NCI-H2196 (cell line): ENCODE measurements at regions not wholly inside any gene's neighbourhood (a gene's known extent, or its start where the extent isn't known, plus 50 kb on each side); places are given as distances from the start of the nearest gene placed in this dataset.

Source experiments
- DNase-seq: peaks from one replicate; lab custom pipeline; 2025; ENCODE audit not compliant: unreplicated experiment; lab: John Stamatoyannopoulos, UW

DNA sequence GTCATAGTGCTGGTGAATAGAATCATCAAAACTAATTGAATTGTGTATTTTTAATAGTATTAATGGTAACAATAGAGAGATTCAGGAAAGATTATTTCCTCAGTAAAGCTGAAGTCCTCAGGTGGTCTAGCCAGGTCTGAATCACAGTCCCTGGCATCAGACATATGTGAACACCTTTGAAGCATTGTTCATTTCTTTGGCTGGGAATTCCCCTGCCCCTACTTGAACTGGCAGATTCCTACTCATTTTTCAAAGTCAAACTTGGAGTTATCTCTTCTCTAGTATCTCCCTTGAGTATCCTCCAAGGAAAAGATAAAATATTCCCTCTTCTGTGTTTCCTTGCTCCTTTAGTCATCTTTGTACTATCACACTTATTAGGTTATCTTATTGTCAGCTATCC lies 759.8 kb downstream of the ADGRL2 start:
- DNase-seq, result no peak

DNA sequence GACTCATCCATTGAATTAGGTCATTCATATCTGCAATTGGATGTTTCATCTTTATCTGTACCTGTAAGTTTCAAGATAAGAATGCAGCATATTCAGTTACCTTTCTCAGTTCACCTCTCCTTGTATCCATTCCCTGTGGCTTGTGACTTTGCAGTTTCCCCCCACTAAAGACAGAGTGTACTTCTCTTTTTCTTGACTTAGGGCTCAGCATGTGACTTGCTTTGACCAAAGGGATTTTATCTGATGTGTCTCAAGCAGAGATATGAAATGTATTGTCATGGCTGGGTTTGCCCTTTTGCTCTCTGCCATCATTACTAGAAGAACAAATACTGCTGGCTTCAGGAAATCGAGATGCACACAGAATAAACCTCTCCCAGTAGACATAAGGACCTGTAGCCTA lies 754.8 kb downstream of the ADGRL2 start:
- no peak for DNase-seq

DNA sequence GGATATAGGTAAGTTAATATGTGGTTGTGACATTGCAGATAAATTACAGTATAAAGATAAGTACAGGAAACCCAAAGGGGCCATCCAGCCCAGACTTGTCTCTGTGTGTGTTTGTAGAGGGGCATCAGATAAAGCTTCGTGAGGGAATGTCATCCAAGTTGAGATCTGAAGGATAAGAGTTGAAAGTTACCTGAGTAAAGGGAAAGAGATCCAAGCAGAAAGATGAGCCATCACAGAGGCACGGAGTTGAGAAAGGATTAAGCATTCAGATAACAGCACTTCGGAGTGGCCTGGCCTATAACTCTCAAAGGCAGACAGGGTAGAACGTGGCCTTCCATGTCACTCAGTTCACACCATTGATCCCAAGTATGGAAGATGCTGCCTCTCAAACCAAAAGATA lies 749.1 kb downstream of the ADGRL2 start:
- no peak for DNase-seq

GRCh38 chr1:82542766-82543165 lies 742.0 kb downstream of the ADGRL2 start:
- DNase-seq, result no peak

GRCh38 chr1:82542141-82542540 lies 741.4 kb downstream of the ADGRL2 start:
- no peak for DNase-seq

- no peak for DNase-seq
Measured at GRCh38 chr1:82540006-82540405, 739.3 kb downstream of the ADGRL2 start.

- no peak for DNase-seq
Measured at GRCh38 chr1:82538876-82539275, 738.1 kb downstream of the ADGRL2 start.

DNA sequence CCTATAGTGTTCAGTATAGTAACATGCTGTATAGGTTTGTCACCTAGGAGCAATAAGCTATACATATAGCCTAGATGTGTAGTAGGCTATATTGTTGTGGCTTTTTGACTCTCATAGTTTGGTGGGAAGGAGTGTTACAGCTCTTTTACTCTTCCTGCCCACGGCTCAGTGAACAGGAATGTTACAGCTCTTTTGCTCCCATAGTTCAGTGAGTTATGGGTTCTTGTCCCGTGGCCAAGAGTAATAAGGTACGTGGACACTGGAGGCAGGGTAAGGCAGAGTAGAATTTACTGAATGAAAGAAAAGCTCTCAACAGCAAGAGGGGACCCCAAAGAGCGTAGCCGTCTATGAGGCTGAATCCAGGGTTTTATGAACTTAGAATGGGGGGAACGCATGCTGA lies 734.3 kb downstream of the ADGRL2 start:
- DNase-seq, result no peak

DNA sequence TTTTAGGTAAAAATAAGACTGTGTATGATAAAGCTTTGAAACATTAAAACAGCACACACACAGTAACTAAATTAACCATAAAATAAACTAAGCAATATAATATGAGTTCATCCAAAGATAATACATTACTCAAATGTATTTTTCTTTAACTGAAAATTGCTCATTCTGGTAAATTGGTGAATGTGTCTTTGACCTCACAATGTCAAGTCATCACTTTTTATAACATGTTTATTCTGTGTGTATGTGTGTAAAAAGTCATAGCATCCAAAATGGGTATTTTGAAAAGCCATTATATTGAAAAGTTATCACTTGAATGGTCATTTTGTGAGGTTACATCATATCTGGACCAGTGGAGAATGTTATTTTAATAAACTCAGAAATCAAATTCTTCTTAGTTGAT lies 724.6 kb downstream of the ADGRL2 start:
- DNase-seq, result no peak

- no peak for DNase-seq
Measured at GRCh38 chr1:82520611-82521010, 719.9 kb downstream of the ADGRL2 start.

DNA sequence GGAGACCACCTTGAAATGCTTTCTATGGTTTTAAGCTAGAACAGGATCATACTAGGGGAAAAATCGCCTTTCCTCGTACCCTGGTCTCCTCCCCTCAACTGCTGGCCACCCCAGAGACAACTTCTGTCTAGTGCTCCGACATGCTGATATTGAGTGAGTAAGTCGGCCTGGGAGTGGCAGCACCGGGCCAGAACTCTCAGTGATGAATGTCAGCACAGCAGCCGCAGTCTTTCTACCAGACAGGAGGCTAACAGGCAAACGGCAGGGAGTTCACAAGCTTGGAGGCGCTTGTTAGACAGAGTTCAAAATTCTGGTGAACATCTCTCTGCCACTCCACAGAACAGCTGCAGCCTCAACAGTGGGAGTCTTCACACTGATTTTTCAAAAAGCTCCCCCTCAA lies 716.9 kb downstream of the ADGRL2 start:
- no peak for DNase-seq

- no peak for DNase-seq
Measured at GRCh38 chr1:82515650-82516049, 714.9 kb downstream of the ADGRL2 start.

- DNase-seq, result no peak
Measured at GRCh38 chr1:82511441-82511840, 710.7 kb downstream of the ADGRL2 start.

GRCh38 chr1:82510431-82510830 lies 709.7 kb downstream of the ADGRL2 start:
- DNase-seq, result no peak

DNA sequence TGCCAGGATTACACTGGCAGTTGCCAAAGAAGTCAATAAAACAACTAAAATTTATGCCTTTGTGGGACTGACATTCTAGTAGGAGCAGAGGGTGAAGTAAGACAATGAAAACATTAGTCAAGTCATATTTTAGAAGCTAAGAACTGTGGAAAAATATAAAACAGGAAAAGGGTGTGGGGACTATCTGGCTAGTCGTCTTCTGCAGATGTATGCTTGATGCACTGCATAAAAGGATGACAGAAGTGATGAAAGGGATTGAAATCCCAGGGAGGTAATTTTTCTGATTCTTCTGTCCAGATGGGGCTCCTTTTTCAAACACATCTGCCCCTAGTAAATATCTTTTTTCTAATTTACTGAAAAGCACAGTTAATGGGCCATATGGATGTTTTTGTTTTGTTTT lies 706.3 kb downstream of the ADGRL2 start:
- DNase-seq, result no peak

GRCh38 chr1:82503822-82504221 lies 703.1 kb downstream of the ADGRL2 start:
- DNase-seq, result no peak

DNA sequence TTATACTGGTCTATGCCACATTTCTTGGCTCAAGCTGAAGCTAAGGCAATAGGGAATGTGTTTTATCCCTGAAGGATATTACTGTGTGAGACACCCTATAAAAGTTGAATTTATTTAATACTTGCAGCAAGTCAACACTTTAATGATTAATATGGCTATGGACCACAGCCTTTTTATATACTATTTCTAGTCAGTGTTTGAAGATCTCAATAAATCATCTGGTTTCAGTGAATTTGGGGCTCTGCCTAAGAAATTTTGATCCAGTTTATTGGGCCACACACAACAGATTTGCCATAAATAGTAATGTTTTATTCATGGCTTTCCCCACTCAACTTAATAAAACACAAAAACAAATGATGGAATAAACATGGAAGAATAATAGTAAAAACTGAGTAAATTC lies 698.3 kb downstream of the ADGRL2 start:
- no peak for DNase-seq

DNA sequence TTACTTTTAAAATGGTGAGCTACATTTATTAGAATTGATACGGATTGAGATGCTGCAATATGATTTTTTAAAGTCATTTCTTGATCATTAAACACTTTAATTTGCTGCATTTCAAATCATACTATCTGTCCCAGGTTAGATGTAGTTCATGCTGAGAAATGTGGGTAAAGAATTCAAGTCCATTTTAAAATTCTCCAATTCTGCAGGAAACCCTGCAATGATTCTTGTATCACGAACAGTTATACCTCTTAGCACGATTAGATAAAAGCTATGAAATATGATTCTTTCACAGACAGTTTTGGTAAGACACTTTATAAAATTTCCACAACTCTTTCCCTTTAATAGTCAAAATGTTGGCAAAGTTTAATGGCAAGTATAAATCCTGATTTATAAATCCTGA lies 693.4 kb downstream of the ADGRL2 start:
- no peak for DNase-seq

DNA sequence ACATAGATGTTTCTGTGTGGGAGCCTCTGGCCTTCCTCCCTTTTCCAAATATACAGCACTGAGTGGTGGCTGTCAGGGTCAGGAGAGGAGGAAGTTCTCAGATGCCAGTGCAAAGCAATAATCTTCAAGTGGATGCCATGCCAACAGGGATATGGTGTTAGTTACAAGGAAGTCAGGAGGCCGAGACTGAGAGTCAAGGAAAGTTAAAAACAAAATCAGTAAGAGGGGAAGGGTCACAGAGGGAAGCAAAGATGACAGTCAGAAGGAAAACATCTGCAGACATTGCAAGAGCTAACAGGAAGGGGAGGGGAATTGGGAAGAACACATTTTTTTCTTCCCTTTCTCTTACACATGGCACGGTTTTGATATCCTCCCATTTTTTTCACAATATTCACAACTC lies 691.4 kb downstream of the ADGRL2 start:
- DNase-seq, result no peak

DNA sequence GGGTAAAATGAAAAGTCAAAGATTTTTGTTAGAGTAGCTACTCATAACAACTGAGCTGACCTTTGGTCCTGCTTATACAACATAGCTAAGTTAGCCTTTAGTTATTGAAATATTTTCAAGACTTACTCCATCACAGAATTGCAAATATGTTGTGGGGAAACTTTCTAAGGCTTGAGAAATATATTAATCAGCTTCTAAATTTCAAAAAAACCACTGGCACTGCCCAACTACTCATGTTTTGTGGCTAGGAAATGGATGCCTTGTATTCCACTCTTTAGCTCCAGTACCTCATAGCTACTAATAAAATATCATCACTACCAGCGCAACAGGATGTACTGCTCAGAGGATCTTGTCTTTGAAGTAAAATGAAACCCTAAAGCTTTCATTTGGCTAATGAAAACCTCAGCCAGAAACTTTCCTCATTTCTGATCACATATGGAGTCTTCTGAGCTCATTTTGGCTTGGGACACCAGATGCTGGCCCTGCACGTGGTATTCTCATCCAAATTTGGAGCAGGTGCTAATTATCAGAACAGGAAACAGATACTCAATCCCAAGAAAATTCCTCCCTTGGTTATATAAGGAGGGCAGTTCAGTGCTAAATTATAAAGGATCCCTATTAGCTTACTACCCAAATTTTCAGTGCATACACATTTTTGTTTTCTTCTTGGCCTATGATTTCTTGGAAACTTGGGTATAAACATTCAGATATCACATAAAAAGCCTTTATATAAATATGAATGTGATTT lies 690.7 kb downstream of the ADGRL2 start:
- DNase-seq, result no peak

DNA sequence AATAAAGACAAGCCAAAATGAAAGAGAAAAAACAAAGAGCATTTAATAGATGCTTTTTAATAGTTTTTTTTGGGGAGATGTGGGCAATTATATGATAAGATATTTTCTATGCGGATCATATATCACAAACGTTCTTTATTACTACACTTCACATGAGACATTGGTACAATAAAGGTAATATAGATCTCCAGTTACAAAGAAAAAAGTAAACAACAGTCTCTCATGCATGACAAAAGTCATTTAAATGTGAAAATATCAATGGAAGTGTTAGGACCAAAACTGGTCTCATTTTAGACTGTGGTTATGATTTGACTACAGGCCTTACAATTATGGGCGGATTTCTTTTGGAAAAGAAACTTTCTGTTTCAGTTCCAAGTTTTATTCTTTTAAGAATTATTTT lies 687.0 kb downstream of the ADGRL2 start:
- no peak for DNase-seq

DNA sequence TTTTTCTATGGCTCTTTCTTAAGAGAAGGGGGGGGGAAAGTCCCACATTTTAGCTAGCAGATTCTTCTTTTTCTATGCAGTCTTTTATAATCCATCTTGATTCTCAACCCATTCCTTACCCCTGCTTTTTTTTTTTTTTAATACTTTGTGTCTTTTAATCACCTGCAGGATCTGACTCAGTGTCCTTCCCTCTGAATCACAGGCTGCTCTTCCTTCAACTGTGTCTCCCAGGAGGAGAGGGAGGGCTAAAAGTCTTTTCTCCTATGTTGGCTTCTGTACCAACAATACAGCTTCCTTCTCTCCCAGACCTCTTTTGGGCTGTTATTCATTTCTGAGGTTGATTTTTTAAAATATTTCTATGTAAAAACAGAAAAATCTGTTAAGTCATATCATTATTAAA lies 686.2 kb downstream of the ADGRL2 start:
- no peak for DNase-seq

DNA sequence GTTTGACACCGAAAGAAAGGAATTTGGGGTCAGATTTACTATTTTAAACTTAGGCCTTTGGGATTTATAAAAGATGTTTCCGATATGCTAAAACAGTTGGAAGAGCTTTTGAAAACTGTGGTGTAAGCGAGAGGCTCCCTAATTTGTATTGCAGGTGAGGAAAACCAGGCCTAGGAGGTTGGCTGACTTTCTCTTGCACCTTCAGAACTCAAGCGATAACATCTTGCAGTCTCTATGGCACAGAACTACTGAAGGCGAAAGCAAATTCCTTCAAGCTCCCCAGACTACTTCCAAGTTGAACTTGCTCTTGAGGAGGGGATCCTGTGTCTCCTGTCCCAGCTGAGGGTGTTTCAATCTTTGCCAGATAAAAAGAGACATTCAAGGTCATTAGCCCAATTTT lies 685.7 kb downstream of the ADGRL2 start:
- DNase-seq, result no peak
